Upper lobe of right lung (tissue), 1 donor: ENCODE measurements at regions not wholly inside any gene's neighbourhood (a gene's known extent, or its start where the extent isn't known, plus 50 kb on each side); places are given as distances from the start of the nearest gene placed in this dataset.

Source experiments
- ATAC-seq: fragments of 200-7000 bp; cut with Tn5 transposase; one replicate; pipeline ENCODE4 v1.9.1; 2020; ENCODE audit warnings: mild to moderate bottlenecking, moderate library complexity
- DNase-seq: peaks from one replicate; pipeline ENCODE4 v3.0.0-alpha.2; 2020
- H3K27ac ChIP-seq: fragments of 200-600 bp; one replicate; pipeline ENCODE4 v1.8.0; 2022
- H3K27me3 ChIP-seq: fragments of 200-600 bp; one replicate; pipeline ENCODE4 v1.8.0; 2022; ENCODE audit warnings: mild to moderate bottlenecking
- H3K36me3 ChIP-seq: fragments of 200-600 bp; one replicate; pipeline ENCODE4 v1.8.0; 2022
- H3K4me1 ChIP-seq: fragments of 200-600 bp; one replicate; pipeline ENCODE4 v1.8.0; 2022
- H3K4me3 ChIP-seq: fragments of 200-600 bp; one replicate; pipeline ENCODE4 v1.8.0; 2022; ENCODE audit warnings: mild to moderate bottlenecking
- H3K9me3 ChIP-seq: fragments of 200-600 bp; one replicate; pipeline ENCODE4 v1.8.0; 2022
- CTCF ChIP-seq: fragments of 200-600 bp; IDR thresholded peaks from one replicate; pipeline ENCODE4 v1.8.0; 2022; ENCODE audit warnings: antibody characterized with exemption
- intact Hi-C: fragments of 100-400 bp; cut with DNase I; formaldehyde crosslinking; loops from one replicate; pipeline ENCODE4 v1.11.0; 2022
- donor health status: DM: no; HTN: yes; CAD: no; lungs with severe emphysema.

GRCh38 chr2:76275788-76276187 is 565.1 kb upstream of the GCFC2 start:
- Histone ChIP-seq H3K9me3 (no peaks in the 10 kb centered on the region), H3K4me3 (no peak overlapping the region), H3K27ac (no peak overlapping the region), H3K36me3 (no peaks in the 10 kb centered on the region), H3K27me3 (no peaks in the 10 kb centered on the region), H3K4me1 (no peaks in the 10 kb centered on the region)
- DNase-seq, result no peak
- ATAC-seq, result no peak
- TF ChIP-seq CTCF, result no peak
- intact Hi-C loops, result no loop called here

- Histone ChIP-seq H3K9me3 (no peaks in the 10 kb centered on the region), H3K4me1 (no peaks in the 10 kb centered on the region), H3K27me3 (no peaks in the 10 kb centered on the region), H3K27ac (no peak overlapping the region), H3K4me3 (no peak overlapping the region), H3K36me3 (no peaks in the 10 kb centered on the region)
- TF ChIP-seq CTCF, result no peak
- ATAC-seq (no peak), DNase-seq (no peak)
- intact Hi-C loops, result no loop called here
These were observed 564.0 kb upstream of the GCFC2 start for GRCh38 chr2:76274676-76275075.

GRCh38 chr2:76274160-76274559 is 563.4 kb upstream of the GCFC2 start:
- no peak for TF ChIP-seq CTCF
- ATAC-seq (no peak), DNase-seq (no peak)
- H3K4me1 ChIP-seq, result no peaks in the 10 kb centered on the region
- H3K4me3 ChIP-seq, result no peak overlapping the region
- H3K36me3 ChIP-seq, result no peaks in the 10 kb centered on the region
- intact Hi-C loops, result no loop called here
- H3K9me3 ChIP-seq, result no peaks in the 10 kb centered on the region
- no peaks in the 10 kb centered on the region for H3K27me3 ChIP-seq
- H3K27ac ChIP-seq, result no peak overlapping the region

GRCh38 chr2:76270096-76270710 is 559.5 kb upstream of the GCFC2 start:
- Histone ChIP-seq H3K27ac (no peak overlapping the region), H3K9me3 (no peaks in the 10 kb centered on the region), H3K4me1 (no peaks in the 10 kb centered on the region), H3K27me3 (no peaks in the 10 kb centered on the region), H3K4me3 (no peak overlapping the region), H3K36me3 (no peaks in the 10 kb centered on the region)
- intact Hi-C loops, result no loop called here
- TF ChIP-seq CTCF, result no peak
- DNase-seq (no peak), ATAC-seq (no peak)

GRCh38 chr2:76268902-76269620 is 558.3 kb upstream of the GCFC2 start:
- H3K27me3 ChIP-seq, result no peaks in the 10 kb centered on the region
- ATAC-seq (no peak), DNase-seq (no peak)
- no peaks in the 10 kb centered on the region for H3K9me3 ChIP-seq
- H3K27ac ChIP-seq, result no peak overlapping the region
- no peaks in the 10 kb centered on the region for H3K4me1 ChIP-seq
- intact Hi-C loops, result no loop called here
- no peak for TF ChIP-seq CTCF
- H3K4me3 ChIP-seq, result no peak overlapping the region
- H3K36me3 ChIP-seq, result no peaks in the 10 kb centered on the region
